ENCODE measurements at regions not wholly inside any gene's neighbourhood (a gene's known extent, or its start where the extent isn't known, plus 50 kb on each side); places are given as distances from the start of the nearest gene placed in this dataset.
A peak's percentile ranks its signal among the peaks of the same experiment; 100 is the strongest.

DNA sequence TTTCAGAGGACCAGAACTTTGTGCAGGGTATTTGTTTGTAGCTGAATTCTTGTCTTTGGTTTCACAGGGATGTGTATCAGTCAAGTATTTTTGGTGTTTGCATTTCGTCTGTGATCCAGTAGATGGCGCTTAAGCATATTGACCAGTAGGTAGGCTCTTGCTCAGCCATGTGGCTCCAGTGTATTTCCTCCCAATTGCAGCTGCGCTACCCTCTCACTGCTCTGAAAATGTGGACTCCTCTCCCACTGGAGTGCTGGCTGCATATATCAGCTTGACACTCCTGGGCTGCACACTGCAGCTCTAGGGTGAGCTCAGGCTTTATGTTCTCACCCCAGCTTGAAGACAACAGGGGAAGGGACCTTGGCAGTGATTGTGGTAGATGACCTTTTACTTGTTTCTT, 1264.3 kb upstream of the ALCAM start:
- dilution Hi-C loops (cut with MboI; ENCODE audit: extremely low pct_ligation_motif_present, low sequenced_read_pairs), result no loop called here
- no peak overlapping the region for H3K4me3 ChIP-seq (ENCODE audit: control insufficient read depth in 2 of 3, extremely low read depth in 1 of 3, insufficient read depth in 2 of 3, low read depth in 1 of 3, low read length in 3 of 3)
- H3K9me1 ChIP-seq (ENCODE audit: control insufficient read depth, extremely low read depth, insufficient read depth, low read length), result no peaks in the 10 kb centered on the region
- H4K20me1 ChIP-seq (ENCODE audit: control insufficient read depth, extremely low read depth, insufficient read depth, low read length), result no peaks in the 10 kb centered on the region
- H3K9ac ChIP-seq (ENCODE audit: control insufficient read depth, extremely low read depth, insufficient read depth, low read length), result no peak overlapping the region
- TF ChIP-seq EZH2 (IDR thresholded peaks at IDR 0.05; ENCODE audit: low read length), result no peak
- TF ChIP-seq, protein P1, sequence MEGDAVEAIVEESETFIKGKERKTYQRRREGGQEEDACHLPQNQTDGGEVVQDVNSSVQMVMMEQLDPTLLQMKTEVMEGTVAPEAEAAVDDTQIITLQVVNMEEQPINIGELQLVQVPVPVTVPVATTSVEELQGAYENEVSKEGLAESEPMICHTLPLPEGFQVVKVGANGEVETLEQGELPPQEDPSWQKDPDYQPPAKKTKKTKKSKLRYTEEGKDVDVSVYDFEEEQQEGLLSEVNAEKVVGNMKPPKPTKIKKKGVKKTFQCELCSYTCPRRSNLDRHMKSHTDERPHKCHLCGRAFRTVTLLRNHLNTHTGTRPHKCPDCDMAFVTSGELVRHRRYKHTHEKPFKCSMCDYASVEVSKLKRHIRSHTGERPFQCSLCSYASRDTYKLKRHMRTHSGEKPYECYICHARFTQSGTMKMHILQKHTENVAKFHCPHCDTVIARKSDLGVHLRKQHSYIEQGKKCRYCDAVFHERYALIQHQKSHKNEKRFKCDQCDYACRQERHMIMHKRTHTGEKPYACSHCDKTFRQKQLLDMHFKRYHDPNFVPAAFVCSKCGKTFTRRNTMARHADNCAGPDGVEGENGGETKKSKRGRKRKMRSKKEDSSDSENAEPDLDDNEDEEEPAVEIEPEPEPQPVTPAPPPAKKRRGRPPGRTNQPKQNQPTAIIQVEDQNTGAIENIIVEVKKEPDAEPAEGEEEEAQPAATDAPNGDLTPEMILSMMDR (optimal IDR thresholded peaks at IDR 0.05 in 1 of 3, IDR thresholded peaks at IDR 0.05 in 1 of 3, conservative IDR thresholded peaks at IDR 0.05 in 1 of 3; ENCODE audit: extremely low read depth in 1 of 3, insufficient read depth in 2 of 3, low read length in 3 of 3), result peak; percentile 29 to 59 (median 52)
- no peaks in the 10 kb centered on the region for H3K4me1 ChIP-seq (ENCODE audit: control insufficient read depth, extremely low read depth, insufficient read depth, low read length)
- no peak overlapping the region for H3K4me2 ChIP-seq (ENCODE audit: control insufficient read depth, extremely low read depth, insufficient read depth, low read depth, low read length)
- H3K36me3 ChIP-seq (ENCODE audit: control insufficient read depth in 2 of 2, extremely low read depth in 1 of 2, insufficient read depth in 2 of 2, low read length in 2 of 2), result no peaks in the 10 kb centered on the region
- FAIRE-seq, result peak; percentile 20
- H3K27ac ChIP-seq (ENCODE audit: control insufficient read depth, insufficient read depth, low read length), result no peak overlapping the region
- H3K9me3 ChIP-seq (ENCODE audit: control insufficient read depth, low read depth, low read length), result no peaks in the 10 kb centered on the region
- H2AFZ ChIP-seq (ENCODE audit: control insufficient read depth, low read length), result no peak overlapping the region
- no peaks in the 10 kb centered on the region for H3K27me3 ChIP-seq (ENCODE audit: control insufficient read depth, extremely low read depth, insufficient read depth, low read length)
- H3K79me2 ChIP-seq (ENCODE audit: control insufficient read depth, insufficient read depth, low read length), result no peaks in the 10 kb centered on the region
- no peak for DNase-seq (ENCODE audit: low read depth, low spot score)

DNA sequence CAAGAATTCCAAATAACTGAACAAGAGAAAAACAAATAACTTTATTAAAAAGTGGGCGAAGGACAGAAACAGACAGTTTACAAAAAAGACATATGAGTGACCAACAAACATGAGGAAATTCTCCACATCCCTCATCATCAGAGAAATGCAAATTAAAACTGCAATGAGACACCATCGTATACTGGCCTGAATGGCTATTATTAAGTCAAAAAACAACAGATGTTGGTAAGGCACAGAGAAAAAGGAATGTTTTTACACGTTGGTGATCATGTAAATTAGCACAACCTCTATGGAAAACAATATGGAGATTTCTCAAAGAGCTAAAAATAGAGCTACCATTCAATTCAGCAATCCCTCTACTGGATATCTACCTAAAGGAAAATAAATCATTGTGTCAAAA, 1260.4 kb upstream of the ALCAM start:
- Histone ChIP-seq H3K4me3 (ENCODE audit: control insufficient read depth in 2 of 3, extremely low read depth in 1 of 3, insufficient read depth in 2 of 3, low read depth in 1 of 3, low read length in 3 of 3) (no peak overlapping the region), H4K20me1 (ENCODE audit: control insufficient read depth, extremely low read depth, insufficient read depth, low read length) (no peaks in the 10 kb centered on the region), H3K79me2 (ENCODE audit: control insufficient read depth, insufficient read depth, low read length) (no peaks in the 10 kb centered on the region), H3K4me1 (ENCODE audit: control insufficient read depth, extremely low read depth, insufficient read depth, low read length) (no peaks in the 10 kb centered on the region), H3K27me3 (ENCODE audit: control insufficient read depth, extremely low read depth, insufficient read depth, low read length) (no peaks in the 10 kb centered on the region), H3K9me3 (ENCODE audit: control insufficient read depth, low read depth, low read length) (no peaks in the 10 kb centered on the region), H3K4me2 (ENCODE audit: control insufficient read depth, extremely low read depth, insufficient read depth, low read depth, low read length) (no peak overlapping the region), H3K9me1 (ENCODE audit: control insufficient read depth, extremely low read depth, insufficient read depth, low read length) (no peaks in the 10 kb centered on the region), H3K36me3 (ENCODE audit: control insufficient read depth in 2 of 2, extremely low read depth in 1 of 2, insufficient read depth in 2 of 2, low read length in 2 of 2) (no peaks in the 10 kb centered on the region), H3K9ac (ENCODE audit: control insufficient read depth, extremely low read depth, insufficient read depth, low read length) (no peak overlapping the region), H3K27ac (ENCODE audit: control insufficient read depth, insufficient read depth, low read length) (no peak overlapping the region), H2AFZ (ENCODE audit: control insufficient read depth, low read length) (no peak overlapping the region)
- DNase-seq (ENCODE audit: low read depth, low spot score), result no peak
- dilution Hi-C loops (cut with MboI; ENCODE audit: extremely low pct_ligation_motif_present, low sequenced_read_pairs), result no loop called here
- FAIRE-seq, result no peak
- TF ChIP-seq, protein P1 (optimal IDR thresholded peaks at IDR 0.05 in 1 of 3, IDR thresholded peaks at IDR 0.05 in 1 of 3, conservative IDR thresholded peaks at IDR 0.05 in 1 of 3; ENCODE audit: extremely low read depth in 1 of 3, insufficient read depth in 2 of 3, low read length in 3 of 3), result no peak
- TF ChIP-seq EZH2 (IDR thresholded peaks at IDR 0.05; ENCODE audit: low read length), result no peak
